B cell (primary cell): ENCODE measurements at regions not wholly inside any gene's neighbourhood (a gene's known extent, or its start where the extent isn't known, plus 50 kb on each side); places are given as distances from the start of the nearest gene placed in this dataset.

ENCODE experiments used
- ATAC-seq: fragments of 200-7000 bp; cut with Tn5 transposase; one replicate; pipeline ENCODE4 v1.10.0; 2021; ENCODE audit warnings: low read depth, mild to moderate bottlenecking, moderate number of reproducible peaks, moderate library complexity
- CTCF ChIA-PET: fragments of 350-600 bp; sonication (Branson Sonifier 250); formaldehyde crosslinking; loops from one replicate; lab custom pipeline; 2021; ENCODE audit warnings: antibody characterized with exemption, inconsistent platforms; lab: Charles Lee
- POLR2A ChIA-PET: fragments of 350-600 bp; sonication (Branson Sonifier 250); formaldehyde crosslinking; loops from one replicate; lab custom pipeline; 2021; ENCODE audit warnings: antibody characterized with exemption; lab: Charles Lee
- DNase-seq: peaks from one replicate; pipeline ENCODE4 v3.0.0; 2013
- H2AFZ ChIP-seq: 2 replicates; pipeline ENCODE4 v1.6.1; 2012; ENCODE audit warnings: mild to moderate bottlenecking, low read depth, low read length; ENCODE audit not compliant: insufficient read depth, poor library complexity, severe bottlenecking
- H3K27ac ChIP-seq, 2 donors: 1 replicate in 1 of 2; 2 replicates in 1 of 2; pipeline ENCODE4 v1.5.1; 2012 to 2013; ENCODE audit warnings: low read length in 2 of 2, mild to moderate bottlenecking in 2 of 2, moderate library complexity in 1 of 2
- H3K27me3 ChIP-seq, 4 experiments: fragments of 200-600 bp in 1 of 4; sonication (generic) in 1 of 4; replicated peaks in 1 of 4; 1 replicate in 2 of 4; 2 replicates in 2 of 4; pipeline versions ENCODE4 v1.6.1 to v1.7.0; 2013 to 2016; ENCODE audit warnings: low read length in 3 of 4, mild to moderate bottlenecking in 2 of 4, mixed read lengths in 1 of 4, moderate library complexity in 1 of 4; ENCODE audit not compliant: insufficient read depth in 4 of 4, control insufficient read depth in 3 of 4; ENCODE audit errors: control extremely low read depth in 1 of 4
- H3K36me3 ChIP-seq, 2 experiments: replicated peaks in 1 of 2; 1 replicate in 1 of 2; 2 replicates in 1 of 2; pipeline versions ENCODE4 v1.6.1 to v1.7.1; 2013; ENCODE audit warnings: low read length in 1 of 2; ENCODE audit not compliant: insufficient read depth in 2 of 2, control insufficient read depth in 1 of 2; ENCODE audit errors: control extremely low read depth in 1 of 2, extremely low read depth in 1 of 2
- H3K4me1 ChIP-seq, 2 donors: fragments of 200-600 bp in 1 of 2; sonication (generic) in 1 of 2; 1 replicate in 1 of 2; 2 replicates in 1 of 2; pipeline versions ENCODE4 v1.5.1 to v1.6.1; 2013 to 2017; ENCODE audit warnings: low read length in 2 of 2; ENCODE audit not compliant: control insufficient read depth in 2 of 2, insufficient read depth in 2 of 2
- H3K4me2 ChIP-seq: replicated peaks from 2 replicates; pipeline ENCODE3; 2012; ENCODE audit warnings: mild to moderate bottlenecking, low read depth, low read length; ENCODE audit not compliant: poor library complexity, severe bottlenecking
- H3K4me3 ChIP-seq, 5 experiments: fragments of 200-600 bp in 1 of 5; sonication (generic) in 1 of 5; 1 replicate in 3 of 5; 2 replicates in 2 of 5; pipeline versions ENCODE4 v1.5.1 to v1.7.0; 2011 to 2016; ENCODE audit warnings: low read length in 4 of 5, mild to moderate bottlenecking in 4 of 5, low read depth in 2 of 5, control low read depth in 1 of 5, moderate library complexity in 1 of 5; ENCODE audit not compliant: insufficient read depth in 1 of 5; ENCODE audit errors: control extremely low read depth in 1 of 5, extremely low read depth in 1 of 5
- H3K79me2 ChIP-seq: fragments of 200-600 bp; sonication (generic); one replicate; pipeline ENCODE4 v1.6.0; 2016; ENCODE audit warnings: low read length; ENCODE audit not compliant: control insufficient read depth, insufficient read depth
- H3K9ac ChIP-seq: fragments of 200-600 bp; sonication (generic); 2 replicates; pipeline ENCODE4 v1.6.1; 2017; ENCODE audit warnings: mild to moderate bottlenecking, low read length, moderate library complexity
- H3K9me3 ChIP-seq, 3 donors: one replicate each; pipeline versions ENCODE4 v1.6.1 to v1.7.1; 2013; ENCODE audit warnings: low read length in 2 of 3; ENCODE audit not compliant: control insufficient read depth in 2 of 3, insufficient read depth in 1 of 3; ENCODE audit errors: control extremely low read depth in 1 of 3
- H4K20me1 ChIP-seq: 2 replicates; pipeline ENCODE4 v1.6.0; 2012; ENCODE audit warnings: mild to moderate bottlenecking, low read length; ENCODE audit not compliant: insufficient read depth, control insufficient read depth, poor library complexity, severe bottlenecking
- H3K27ac Mint-ChIP-seq: one replicate; pipeline ENCODE4 v1.8.0; 2021; ENCODE audit warnings: mixed read lengths
- H3K27me3 Mint-ChIP-seq: one replicate; pipeline ENCODE4 v1.8.0; 2021; ENCODE audit warnings: mixed read lengths
- H3K4me1 Mint-ChIP-seq: one replicate; pipeline ENCODE4 v1.8.0; 2021; ENCODE audit warnings: mixed read lengths
- H3K4me3 Mint-ChIP-seq: one replicate; pipeline ENCODE4 v1.8.0; 2021; ENCODE audit warnings: mixed read lengths
- H3K9me3 Mint-ChIP-seq: one replicate; pipeline ENCODE4 v1.8.0; 2022; ENCODE audit warnings: mixed read lengths; ENCODE audit not compliant: insufficient read depth
- EZH2 ChIP-seq: IDR thresholded peaks from 2 replicates; pipeline ENCODE4 v1.6.1; 2012; ENCODE audit warnings: borderline replicate concordance, low read depth, mild to moderate bottlenecking, moderate library complexity, low read length; ENCODE audit not compliant: insufficient read depth, poor library complexity, severe bottlenecking
- WGBS: methylation state at CpG from one replicate; pipeline ENCODE4 v1.1.5; 2013; ENCODE audit warnings: missing lambda C conversion rate; ENCODE audit not compliant: insufficient coverage; 5-methylcytosine and 5-hydroxymethylcytosine counted together
- intact Hi-C: fragments of 100-400 bp; cut with micrococcal nuclease; formaldehyde crosslinking; loops from one replicate; pipeline ENCODE4 v1.10.0; 2022
- TF ChIP-seq, protein P1 (sequence below): fragments of 200-600 bp; IDR thresholded peaks from one replicate; pipeline ENCODE4 v1.8.0; 2022; ENCODE audit warnings: antibody characterized with exemption, mild to moderate bottlenecking

DNA sequence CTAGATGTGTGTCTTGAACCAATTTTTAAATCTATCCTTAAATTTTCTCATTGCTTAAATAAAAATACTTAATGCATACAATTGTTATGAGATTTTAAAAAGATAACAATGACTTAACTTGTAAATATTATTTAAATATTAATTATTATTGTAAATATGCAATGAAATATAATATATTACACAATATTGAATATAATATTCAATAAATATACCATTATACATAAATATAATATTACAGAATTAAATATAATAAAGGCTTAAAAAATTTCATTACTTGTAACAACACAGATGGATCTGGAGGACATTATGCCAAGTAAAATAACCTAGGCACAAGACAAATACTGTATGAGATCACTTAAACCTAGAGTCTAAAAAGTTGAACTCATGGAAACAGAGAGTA is 1532.3 kb downstream of the PCDH9 start:
- Histone ChIP-seq H3K27ac (no peak overlapping the region), H3K79me2 (no peaks in the 10 kb centered on the region), H3K36me3 (no peaks in the 10 kb centered on the region), H2AFZ (no peak overlapping the region), H3K4me3 (no peak overlapping the region), H3K27me3 (no peaks in the 10 kb centered on the region), H3K4me1 (no peaks in the 10 kb centered on the region), H3K4me2 (no peak overlapping the region), H3K9ac (no peak overlapping the region), H3K9me3 (peaks cover 0 to 3% (median 0%) of the 10 kb centered on the region in 3 donors), H4K20me1 (no peaks in the 10 kb centered on the region)
- DNase-seq (no peak), ATAC-seq (no peak)
- no peak overlapping the region for H3K4me3 Mint-ChIP-seq
- H3K27ac Mint-ChIP-seq = no peak overlapping the region
- POLR2A ChIA-PET = no interaction called here
- TF ChIP-seq, protein P1, sequence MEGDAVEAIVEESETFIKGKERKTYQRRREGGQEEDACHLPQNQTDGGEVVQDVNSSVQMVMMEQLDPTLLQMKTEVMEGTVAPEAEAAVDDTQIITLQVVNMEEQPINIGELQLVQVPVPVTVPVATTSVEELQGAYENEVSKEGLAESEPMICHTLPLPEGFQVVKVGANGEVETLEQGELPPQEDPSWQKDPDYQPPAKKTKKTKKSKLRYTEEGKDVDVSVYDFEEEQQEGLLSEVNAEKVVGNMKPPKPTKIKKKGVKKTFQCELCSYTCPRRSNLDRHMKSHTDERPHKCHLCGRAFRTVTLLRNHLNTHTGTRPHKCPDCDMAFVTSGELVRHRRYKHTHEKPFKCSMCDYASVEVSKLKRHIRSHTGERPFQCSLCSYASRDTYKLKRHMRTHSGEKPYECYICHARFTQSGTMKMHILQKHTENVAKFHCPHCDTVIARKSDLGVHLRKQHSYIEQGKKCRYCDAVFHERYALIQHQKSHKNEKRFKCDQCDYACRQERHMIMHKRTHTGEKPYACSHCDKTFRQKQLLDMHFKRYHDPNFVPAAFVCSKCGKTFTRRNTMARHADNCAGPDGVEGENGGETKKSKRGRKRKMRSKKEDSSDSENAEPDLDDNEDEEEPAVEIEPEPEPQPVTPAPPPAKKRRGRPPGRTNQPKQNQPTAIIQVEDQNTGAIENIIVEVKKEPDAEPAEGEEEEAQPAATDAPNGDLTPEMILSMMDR = no peak
- no peak for TF ChIP-seq EZH2
- CTCF ChIA-PET = no interaction called here
- H3K9me3 Mint-ChIP-seq = peaks cover 2% of the 10 kb centered on the region
- intact Hi-C loops = no loop called here
- H3K4me1 Mint-ChIP-seq = no peaks in the 10 kb centered on the region
- H3K27me3 Mint-ChIP-seq = no peaks in the 10 kb centered on the region

DNA sequence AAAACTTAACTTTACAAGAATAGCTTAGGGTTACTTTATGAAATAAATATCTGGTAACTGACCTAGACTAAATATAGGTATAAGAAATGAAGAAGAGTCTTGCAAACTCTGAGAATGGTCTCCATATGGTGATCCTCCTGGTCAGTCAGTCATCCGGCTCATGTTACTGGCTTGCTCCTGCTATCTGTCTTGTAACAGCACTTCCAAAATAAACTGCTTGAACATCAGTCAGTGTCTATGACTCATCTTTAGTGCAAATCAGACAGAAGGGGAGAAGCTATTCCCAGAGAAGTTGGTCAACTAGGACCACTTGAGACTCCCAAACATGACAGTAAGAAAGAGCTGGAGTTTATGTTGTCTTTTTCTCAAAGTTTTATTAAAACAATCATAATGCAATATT is 1550.9 kb downstream of the PCDH9 start:
- Histone ChIP-seq H3K4me1 (no peaks in the 10 kb centered on the region), H3K27ac (no peak overlapping the region), H2AFZ (no peak overlapping the region), H4K20me1 (no peaks in the 10 kb centered on the region), H3K36me3 (no peaks in the 10 kb centered on the region), H3K4me3 (no peak overlapping the region), H3K9ac (no peak overlapping the region), H3K79me2 (no peaks in the 10 kb centered on the region), H3K4me2 (no peak overlapping the region), H3K9me3 (peaks cover 0 to 6% (median 0%) of the 10 kb centered on the region in 3 donors), H3K27me3 (no peaks in the 10 kb centered on the region)
- intact Hi-C loops = no loop called here
- Mint-ChIP-seq H3K27me3 (no peaks in the 10 kb centered on the region), H3K4me1 (no peaks in the 10 kb centered on the region), H3K27ac (no peak overlapping the region), H3K9me3 (peaks cover 3% of the 10 kb centered on the region), H3K4me3 (no peak overlapping the region)
- ChIA-PET POLR2A (no interaction called here), CTCF (no interaction called here)
- no CpG with 5 or more reads among the region's 1 CpG for WGBS
- no peak for ATAC-seq
- DNase-seq = no peak
- TF ChIP-seq, protein P1 = no peak
- TF ChIP-seq EZH2 = no peak
